Activated naive CD8-positive, alpha-beta T cell (primary cell): ENCODE measurements at regions not wholly inside any gene's neighbourhood (a gene's known extent, or its start where the extent isn't known, plus 50 kb on each side); places are given as distances from the start of the nearest gene placed in this dataset.
"Not testable (repeated sequence)": the region's sequence is repeated elsewhere in the genome, so short reads cannot be mapped to it uniquely, and the experiment has no call there.

Experiments
- H3K27ac Mint-ChIP-seq: one replicate; pipeline ENCODE4 v1.8.0; 2021; ENCODE audit warnings: mixed read lengths
- H3K27me3 Mint-ChIP-seq: one replicate; pipeline ENCODE4 v1.8.0; 2021; ENCODE audit warnings: mixed read lengths
- H3K36me3 Mint-ChIP-seq: one replicate; pipeline ENCODE4 v1.8.0; 2021; ENCODE audit warnings: mixed read lengths
- H3K4me1 Mint-ChIP-seq: one replicate; pipeline ENCODE4 v1.8.0; 2021; ENCODE audit warnings: low read depth, mixed read lengths
- H3K4me3 Mint-ChIP-seq: one replicate; pipeline ENCODE4 v1.8.0; 2021; ENCODE audit warnings: mild to moderate bottlenecking, mixed read lengths
- H3K9me3 Mint-ChIP-seq: one replicate; pipeline ENCODE4 v1.8.0; 2021; ENCODE audit warnings: low read depth, mixed read lengths

DNA sequence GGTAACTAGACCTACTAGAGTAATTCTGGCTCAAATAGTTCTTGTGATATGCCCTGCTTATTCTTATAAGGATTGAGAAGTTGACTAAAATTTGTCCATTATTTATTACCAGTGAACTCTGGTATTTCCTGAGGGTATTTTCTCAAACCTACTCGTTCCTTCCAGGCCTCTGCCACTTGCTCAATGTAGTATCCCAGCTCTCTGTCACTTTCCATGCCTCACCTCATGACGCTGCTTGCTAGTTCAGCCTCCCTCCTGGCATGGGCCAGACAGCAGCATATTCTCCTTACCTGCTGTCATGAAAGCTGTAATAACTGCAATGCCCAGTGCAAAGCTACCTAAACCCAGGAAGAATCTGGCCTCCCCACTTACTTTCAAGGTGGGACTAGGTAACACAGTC is 602.9 kb upstream of the ADAMTS5 start:
- Mint-ChIP-seq H3K4me3 (no peak overlapping the region), H3K9me3 (peaks cover 8% of the 10 kb centered on the region), H3K27me3 (peaks cover 1% of the 10 kb centered on the region), H3K27ac (no peak overlapping the region), H3K4me1 (no peaks in the 10 kb centered on the region), H3K36me3 (no peaks in the 10 kb centered on the region)

DNA sequence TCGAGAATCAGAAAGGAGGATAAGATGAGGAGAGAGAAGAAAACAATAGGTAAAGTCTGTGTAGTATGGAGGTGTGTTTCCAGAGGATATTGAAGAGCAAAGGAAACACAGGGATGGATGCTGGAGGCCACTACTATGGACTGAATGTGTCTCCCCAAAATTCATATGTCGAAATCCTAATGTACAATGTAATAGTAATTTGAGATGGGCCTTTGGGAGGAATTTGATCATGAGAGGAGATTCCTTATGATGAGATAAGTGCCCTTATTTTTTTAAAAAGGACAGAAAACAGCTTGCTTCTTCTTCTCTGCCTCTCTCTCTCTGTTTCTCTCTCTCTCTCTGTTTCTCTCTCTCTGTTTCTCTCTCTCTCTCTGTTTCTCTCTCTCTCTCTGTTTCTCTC is 602.2 kb upstream of the ADAMTS5 start:
- Mint-ChIP-seq H3K9me3 (peaks cover 8% of the 10 kb centered on the region), H3K27me3 (peaks cover 1% of the 10 kb centered on the region), H3K4me3 (no peak overlapping the region), H3K4me1 (no peaks in the 10 kb centered on the region), H3K36me3 (no peaks in the 10 kb centered on the region), H3K27ac (no peak overlapping the region)

DNA sequence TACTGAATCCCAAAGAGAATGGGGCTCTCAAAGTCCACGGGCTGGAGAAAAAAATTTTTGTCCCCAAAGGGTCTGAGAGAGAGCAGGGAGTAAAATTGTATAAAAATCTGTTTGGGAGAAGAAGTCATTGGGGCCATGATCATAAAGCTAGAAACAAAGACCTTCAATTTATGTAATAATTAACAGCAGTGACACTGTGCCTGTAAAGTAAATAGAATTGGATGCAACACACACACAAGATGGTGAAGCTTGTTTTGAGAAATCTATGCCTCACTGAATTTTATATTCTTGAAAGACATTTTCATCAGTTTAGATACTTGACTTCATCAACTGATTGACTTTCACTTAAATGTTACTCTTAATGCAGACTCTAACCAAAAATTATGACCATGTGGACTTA is 600.5 kb upstream of the ADAMTS5 start:
- Mint-ChIP-seq H3K9me3 (peaks cover 3% of the 10 kb centered on the region), H3K4me3 (no peak overlapping the region), H3K4me1 (no peaks in the 10 kb centered on the region)

DNA sequence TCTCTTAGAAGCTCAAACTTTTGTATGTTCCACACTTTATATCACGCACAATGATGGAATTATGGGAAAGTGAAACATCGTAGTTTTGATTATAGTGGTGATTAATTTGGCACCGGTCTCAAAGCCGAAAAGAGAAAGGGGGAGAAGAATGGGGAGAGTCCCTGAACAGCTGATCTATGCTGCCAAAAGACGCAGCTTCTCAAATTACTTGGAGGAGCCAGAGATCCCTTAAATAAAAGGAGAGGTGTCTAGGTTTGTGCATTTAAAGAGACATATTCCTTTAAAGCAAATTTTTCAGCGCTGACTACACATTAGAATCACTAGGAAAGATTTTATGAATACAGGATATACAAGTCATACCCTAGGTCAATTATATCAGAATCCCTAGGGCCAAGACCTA is 599.6 kb upstream of the ADAMTS5 start:
- no peak overlapping the region for H3K4me3 Mint-ChIP-seq
- H3K27ac Mint-ChIP-seq = no peak overlapping the region
- no peaks in the 10 kb centered on the region for H3K36me3 Mint-ChIP-seq
- H3K4me1 Mint-ChIP-seq = no peaks in the 10 kb centered on the region
- H3K27me3 Mint-ChIP-seq = peaks cover 1% of the 10 kb centered on the region
- H3K9me3 Mint-ChIP-seq = peaks cover 3% of the 10 kb centered on the region

More for the DNA sequence above, 600.5 kb upstream of the ADAMTS5 start:
- H3K27ac Mint-ChIP-seq = no peak overlapping the region
- no peaks in the 10 kb centered on the region for H3K36me3 Mint-ChIP-seq
- H3K27me3 Mint-ChIP-seq = peaks cover 1% of the 10 kb centered on the region

DNA sequence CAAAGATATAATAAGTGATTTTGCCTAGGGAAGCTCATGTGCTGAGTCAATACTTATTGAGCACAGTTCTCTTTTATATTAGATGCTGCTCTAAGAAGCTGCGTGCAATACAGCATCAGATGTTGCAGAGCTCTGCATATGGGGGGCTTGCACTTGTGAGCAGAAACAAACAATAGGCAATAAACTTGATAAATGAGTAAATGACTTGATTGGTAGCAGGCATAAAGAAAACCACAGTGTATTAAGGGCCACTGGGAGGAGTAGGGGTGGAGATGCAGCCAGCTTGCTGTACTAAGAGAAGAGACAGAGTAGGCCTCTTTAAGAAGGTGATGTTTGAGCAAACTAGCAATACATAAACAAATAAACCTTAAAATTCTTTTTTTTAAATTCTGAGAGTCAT is 598.5 kb upstream of the ADAMTS5 start:
- Mint-ChIP-seq H3K36me3 (no peaks in the 10 kb centered on the region), H3K27me3 (peaks cover 1% of the 10 kb centered on the region), H3K27ac (no peak overlapping the region), H3K4me1 (no peaks in the 10 kb centered on the region), H3K9me3 (peaks cover 3% of the 10 kb centered on the region), H3K4me3 (no peak overlapping the region)

DNA sequence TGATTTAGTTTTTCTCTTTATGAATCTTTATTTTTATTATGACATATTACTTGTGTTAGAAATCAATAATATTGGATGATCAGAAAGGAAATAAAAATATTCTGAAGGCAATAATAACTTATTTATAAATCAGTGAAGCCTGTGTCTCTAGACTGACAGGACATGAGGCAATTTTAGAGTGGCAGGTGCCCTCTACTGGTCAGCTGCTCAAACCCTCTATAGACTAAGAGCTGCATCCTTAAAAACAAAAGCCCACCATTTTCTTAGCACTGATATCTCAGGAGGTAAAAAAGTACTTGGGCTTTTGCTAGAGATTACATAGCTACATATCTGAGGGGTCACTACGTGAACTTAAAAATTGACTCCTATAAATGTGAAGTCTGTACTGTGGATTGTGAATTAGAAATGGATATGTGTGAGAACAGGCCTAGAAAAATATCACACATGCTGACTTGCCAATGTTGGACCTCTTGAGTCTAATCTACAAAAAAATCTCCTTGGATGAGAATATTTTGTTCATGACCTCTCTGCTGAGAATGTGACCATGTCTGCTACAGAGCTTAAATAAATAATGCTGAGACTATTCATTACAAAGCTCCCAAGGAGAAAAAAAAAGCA is 597.9 kb upstream of the ADAMTS5 start:
- no peak overlapping the region for H3K4me3 Mint-ChIP-seq
- peaks cover 3% of the 10 kb centered on the region for H3K9me3 Mint-ChIP-seq
- H3K27ac Mint-ChIP-seq = no peak overlapping the region
- H3K27me3 Mint-ChIP-seq = peaks cover 1% of the 10 kb centered on the region
- no peaks in the 10 kb centered on the region for H3K4me1 Mint-ChIP-seq
- H3K36me3 Mint-ChIP-seq = no peaks in the 10 kb centered on the region

DNA sequence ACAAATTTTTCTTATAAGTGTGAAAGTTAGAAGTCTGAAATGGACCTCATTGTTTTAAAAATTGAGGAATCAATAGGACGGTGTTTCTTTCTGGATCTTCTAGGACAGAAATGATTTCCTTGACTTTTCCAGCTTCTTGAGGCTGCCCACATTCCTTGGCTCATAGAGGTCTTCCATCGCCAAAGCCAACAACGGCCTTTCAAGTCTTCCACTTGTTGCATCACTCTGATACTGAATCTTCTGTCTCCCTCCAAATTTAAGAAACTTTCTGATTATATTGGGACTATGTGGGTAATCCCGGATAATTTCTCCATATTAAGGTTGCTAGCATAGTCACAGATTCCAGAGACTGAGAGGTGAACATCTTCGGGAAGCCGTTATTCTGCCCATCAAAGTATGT is 595.4 kb upstream of the ADAMTS5 start:
- H3K9me3 Mint-ChIP-seq = peaks cover 3% of the 10 kb centered on the region
- H3K27me3 Mint-ChIP-seq = peaks cover 1% of the 10 kb centered on the region
- H3K4me1 Mint-ChIP-seq = no peaks in the 10 kb centered on the region
- no peak overlapping the region for H3K4me3 Mint-ChIP-seq
- no peak overlapping the region for H3K27ac Mint-ChIP-seq
- H3K36me3 Mint-ChIP-seq = no peaks in the 10 kb centered on the region

DNA sequence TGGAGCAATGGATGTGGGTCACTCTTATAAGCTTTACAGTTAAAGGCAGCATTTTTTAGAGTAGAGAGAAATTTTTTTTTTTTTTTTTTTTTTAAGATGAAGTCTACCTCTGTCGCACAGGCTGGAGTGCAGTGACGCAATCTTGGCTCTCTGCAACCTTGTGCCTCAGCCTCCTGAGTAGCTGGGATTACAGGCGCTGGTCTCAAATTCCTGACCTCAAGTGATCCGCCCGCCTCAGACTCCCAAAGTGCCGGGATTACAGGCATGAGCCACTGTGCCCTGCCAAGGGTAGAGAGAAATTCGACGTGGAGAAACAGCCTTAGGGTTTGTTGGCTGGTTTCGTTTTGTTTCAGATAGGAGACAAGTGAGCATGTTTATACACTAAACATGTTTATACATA is 594.2 kb upstream of the ADAMTS5 start:
- H3K4me3 Mint-ChIP-seq = no peak overlapping the region
- peaks cover 5% of the 10 kb centered on the region for H3K9me3 Mint-ChIP-seq
- no peaks in the 10 kb centered on the region for H3K27me3 Mint-ChIP-seq
- no peak overlapping the region for H3K27ac Mint-ChIP-seq
- H3K36me3 Mint-ChIP-seq = no peaks in the 10 kb centered on the region
- H3K4me1 Mint-ChIP-seq = no peaks in the 10 kb centered on the region

DNA sequence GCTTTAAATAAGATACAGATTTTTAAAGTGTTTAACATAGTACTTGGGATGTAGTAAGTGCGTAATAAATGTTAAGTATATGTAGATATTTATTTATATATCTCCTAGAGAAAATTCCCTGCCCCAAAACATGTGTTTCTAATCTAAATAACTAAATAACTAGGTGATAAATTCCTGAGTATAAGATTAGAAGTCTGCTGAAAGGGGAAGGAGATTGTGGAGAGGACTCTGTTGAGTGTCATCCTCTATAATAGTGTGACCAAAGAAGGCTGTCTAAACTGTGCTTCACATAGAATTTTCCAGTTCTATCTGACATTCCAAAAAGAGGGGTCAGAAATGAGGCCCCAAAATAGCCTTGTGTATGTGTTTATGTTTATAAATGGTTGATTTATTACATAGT is 590.5 kb upstream of the ADAMTS5 start:
- no peaks in the 10 kb centered on the region for H3K4me1 Mint-ChIP-seq

DNA sequence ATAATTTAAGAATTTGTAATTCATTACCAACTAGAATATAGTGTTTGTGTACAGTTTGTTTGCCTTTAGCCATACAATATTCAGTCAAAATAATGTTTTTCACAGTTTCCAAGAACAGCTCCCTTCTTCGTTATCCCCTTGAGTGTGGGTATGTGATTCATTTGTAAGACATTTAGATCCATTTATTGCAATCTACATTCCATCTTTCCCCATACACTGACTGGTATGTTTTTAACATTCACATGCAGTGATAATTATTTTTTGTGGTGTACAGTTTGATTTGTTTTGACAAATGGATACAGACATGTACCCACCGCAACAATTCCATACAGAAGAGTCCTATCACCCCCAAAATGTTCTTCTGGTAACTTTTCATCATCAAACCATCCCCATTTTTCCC is 589.1 kb upstream of the ADAMTS5 start:
- Mint-ChIP-seq H3K27ac (no peak overlapping the region), H3K9me3 (peaks cover 11% of the 10 kb centered on the region), H3K4me3 (no peak overlapping the region), H3K4me1 (no peaks in the 10 kb centered on the region), H3K36me3 (no peaks in the 10 kb centered on the region), H3K27me3 (no peaks in the 10 kb centered on the region)

More for the DNA sequence above, 590.5 kb upstream of the ADAMTS5 start:
- H3K4me3 Mint-ChIP-seq = no peak overlapping the region
- no peak overlapping the region for H3K27ac Mint-ChIP-seq
- no peaks in the 10 kb centered on the region for H3K27me3 Mint-ChIP-seq
- peaks cover 6% of the 10 kb centered on the region for H3K9me3 Mint-ChIP-seq
- no peaks in the 10 kb centered on the region for H3K36me3 Mint-ChIP-seq

DNA sequence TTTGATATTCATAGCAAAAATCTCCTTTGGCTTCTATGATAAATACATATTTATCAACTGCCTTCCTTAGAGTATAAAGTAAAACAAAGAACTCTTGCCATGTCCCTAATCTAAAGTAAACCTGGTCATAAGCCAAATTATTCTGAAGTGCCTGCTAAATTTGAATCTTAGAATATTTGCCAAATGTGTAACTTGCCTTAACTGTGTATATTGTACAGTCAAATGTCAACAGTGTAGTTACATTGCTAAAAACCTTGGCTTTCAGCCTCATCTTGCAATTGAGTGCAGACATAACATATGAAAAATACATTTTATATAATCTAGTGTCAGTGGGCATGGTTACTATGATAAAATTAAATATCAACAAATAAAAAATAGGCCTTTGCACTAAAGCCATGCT is 583.4 kb upstream of the ADAMTS5 start:
- no peak overlapping the region for H3K4me3 Mint-ChIP-seq
- no peaks in the 10 kb centered on the region for H3K27me3 Mint-ChIP-seq
- H3K36me3 Mint-ChIP-seq = no peaks in the 10 kb centered on the region
- no peaks in the 10 kb centered on the region for H3K4me1 Mint-ChIP-seq
- peaks cover 8% of the 10 kb centered on the region for H3K9me3 Mint-ChIP-seq
- no peak overlapping the region for H3K27ac Mint-ChIP-seq

DNA sequence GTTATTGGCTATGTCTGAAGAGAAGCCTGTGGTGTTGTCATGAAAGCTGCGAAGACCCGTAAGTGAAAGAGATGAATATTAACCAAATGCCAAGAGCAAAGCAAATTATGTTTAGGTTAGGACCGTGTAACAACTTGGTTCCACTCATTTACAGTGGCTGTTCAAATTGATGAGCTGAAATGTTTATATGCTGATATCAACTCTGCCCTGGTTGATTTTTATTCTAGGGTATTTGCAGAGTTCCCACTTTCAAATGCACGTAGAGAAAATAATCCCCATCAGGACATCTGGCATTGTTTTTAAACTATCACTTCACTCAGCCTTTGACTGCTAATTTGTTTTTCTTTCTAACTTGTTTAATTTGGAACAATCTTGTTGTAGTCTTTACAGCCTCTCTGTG is 581.6 kb upstream of the ADAMTS5 start:
- Mint-ChIP-seq H3K27me3 (no peaks in the 10 kb centered on the region), H3K27ac (no peak overlapping the region), H3K4me1 (no peaks in the 10 kb centered on the region), H3K4me3 (no peak overlapping the region), H3K36me3 (no peaks in the 10 kb centered on the region), H3K9me3 (peaks cover 8% of the 10 kb centered on the region)

DNA sequence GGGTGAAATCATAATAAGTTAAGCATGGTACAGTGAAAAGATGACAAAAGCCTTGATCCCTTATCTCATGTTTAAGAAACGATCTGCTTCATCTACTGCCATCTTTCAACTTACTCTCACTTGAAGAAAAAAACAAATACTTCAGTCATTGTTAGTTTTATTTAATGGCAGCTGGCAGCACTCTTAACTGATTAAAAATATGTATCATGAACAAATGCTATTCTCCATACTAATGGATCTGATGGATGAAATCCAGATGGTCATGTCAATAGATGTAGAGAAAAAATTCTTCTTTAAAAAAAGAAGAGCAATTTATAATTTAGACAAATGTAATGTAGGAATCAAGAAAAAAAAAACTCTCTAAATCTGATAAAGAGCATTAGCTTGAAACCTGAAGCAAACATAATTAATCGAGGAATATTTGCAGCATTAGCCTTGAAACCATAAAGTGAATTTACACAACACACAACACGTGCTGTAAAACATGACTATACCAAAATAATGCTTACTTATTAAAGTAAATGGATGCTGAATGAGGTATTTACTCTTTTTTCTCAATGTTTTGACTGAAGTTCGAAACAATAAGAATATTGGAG is 579.0 kb upstream of the ADAMTS5 start:
- Mint-ChIP-seq H3K4me1 (no peaks in the 10 kb centered on the region), H3K9me3 (no peaks in the 10 kb centered on the region), H3K27me3 (no peaks in the 10 kb centered on the region), H3K4me3 (no peak overlapping the region), H3K36me3 (no peaks in the 10 kb centered on the region), H3K27ac (no peak overlapping the region)

DNA sequence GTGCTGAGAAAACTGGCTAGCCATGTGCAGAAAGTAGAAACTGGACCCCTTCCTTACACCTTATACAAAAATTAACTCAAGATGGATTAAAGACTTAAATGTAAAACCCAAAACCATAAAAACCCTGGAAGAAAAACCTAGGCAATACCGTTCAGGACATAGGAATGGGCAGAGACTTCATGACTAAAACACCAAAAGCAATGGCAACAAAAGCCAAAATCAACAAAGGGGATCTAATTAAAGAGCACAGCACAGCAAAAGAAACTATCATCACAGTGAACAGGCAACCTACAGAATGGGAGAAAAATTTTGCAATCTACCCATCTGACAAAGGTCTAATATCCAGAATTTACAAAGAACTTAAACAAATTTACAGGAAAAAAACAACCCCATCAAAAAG is 575.2 kb upstream of the ADAMTS5 start:
- H3K36me3 Mint-ChIP-seq, H3K27ac Mint-ChIP-seq, H3K9me3 Mint-ChIP-seq, H3K27me3 Mint-ChIP-seq, H3K4me3 Mint-ChIP-seq, H3K4me1 Mint-ChIP-seq: not testable (repeated sequence)

DNA sequence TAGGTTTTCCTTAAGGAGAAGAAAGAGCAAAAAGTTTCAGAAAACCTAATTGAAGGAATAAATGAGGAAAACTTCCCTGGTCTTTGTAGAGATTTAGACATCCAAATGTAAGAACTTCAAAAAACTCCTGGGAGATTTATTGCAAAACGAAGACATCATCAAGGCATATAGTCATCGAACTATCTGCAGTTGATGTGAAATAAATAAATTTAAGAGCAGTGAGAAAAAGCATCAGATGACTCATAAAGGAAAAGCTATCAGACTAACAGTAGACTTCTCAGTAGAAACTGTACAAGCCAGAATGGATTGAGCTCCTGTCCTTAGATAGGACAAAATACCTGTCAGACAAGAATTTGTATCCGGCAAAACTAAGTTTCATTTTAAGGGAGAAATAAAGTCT is 569.4 kb upstream of the ADAMTS5 start:
- peaks cover 5% of the 10 kb centered on the region for H3K9me3 Mint-ChIP-seq
- H3K27me3 Mint-ChIP-seq = no peaks in the 10 kb centered on the region
- H3K36me3 Mint-ChIP-seq = no peaks in the 10 kb centered on the region
- H3K4me3 Mint-ChIP-seq = no peak overlapping the region
- no peak overlapping the region for H3K27ac Mint-ChIP-seq
- H3K4me1 Mint-ChIP-seq = no peaks in the 10 kb centered on the region

DNA sequence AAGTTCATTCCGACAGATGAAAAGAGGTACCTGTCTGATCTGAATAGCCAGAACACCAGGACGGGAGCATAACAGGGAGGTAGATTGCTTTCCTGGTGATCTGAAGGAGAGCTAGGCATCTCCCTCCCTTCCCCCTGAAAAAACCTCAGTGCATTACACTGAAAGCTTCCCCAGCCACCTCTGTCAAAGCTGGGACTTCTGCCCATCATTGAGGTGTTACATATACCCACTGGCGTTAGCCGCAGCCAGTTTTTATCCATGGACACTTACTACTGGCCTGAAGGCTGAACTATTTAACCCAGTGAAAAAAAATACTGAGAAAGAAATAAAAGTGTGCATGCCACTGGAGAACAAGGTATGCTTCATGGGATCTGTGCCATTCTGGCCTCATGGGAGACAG is 568.3 kb upstream of the ADAMTS5 start:
- no peaks in the 10 kb centered on the region for H3K36me3 Mint-ChIP-seq
- no peaks in the 10 kb centered on the region for H3K4me1 Mint-ChIP-seq
- H3K27me3 Mint-ChIP-seq = no peaks in the 10 kb centered on the region
- no peak overlapping the region for H3K27ac Mint-ChIP-seq
- no peak overlapping the region for H3K4me3 Mint-ChIP-seq
- peaks cover 8% of the 10 kb centered on the region for H3K9me3 Mint-ChIP-seq
